ENCODE measurements at regions not wholly inside any gene's neighbourhood (a gene's known extent, or its start where the extent isn't known, plus 50 kb on each side); places are given as distances from the start of the nearest gene placed in this dataset.

GRCh38 chr3:150349314-150350097 lies 58.6 kb upstream of the TSC22D2 start:
- ChIA-PET CTCF (interaction anchor here (0.5 to 1.2 kb wide), 2 partner anchors 24 to 578 kb away, joined by 4 to 5 read pairs; no protein-coding TSS in a partner anchor), POLR2A (interaction anchor here (1.0 to 1.4 kb wide), 4 partner anchors 12 to 60 kb away, joined by 3 read pairs; no protein-coding TSS in a partner anchor), RAD21 (ENCODE audit: low non-redundant PET in 1 of 2, low total read pairs in 2 of 2, uncharacterized antibody in 2 of 2, unreplicated experiment in 2 of 2) (no interaction called here)
- H3K9ac ChIP-seq (ENCODE audit: low read length): peak overlapping the region; percentile 45; the same call in 1 of the 2 replicates
- H3K9me2 ChIP-seq (ENCODE audit: insufficient read depth): no peaks in the 10 kb centered on the region
- no peaks in the 10 kb centered on the region for H3K27me3 ChIP-seq (ENCODE audit: insufficient read depth, low read length)
- no peaks in the 10 kb centered on the region for H3K79me2 ChIP-seq (ENCODE audit: insufficient read depth, low read length)
- peak overlapping the region; percentile 69 for H3K4me2 ChIP-seq (ENCODE audit: low read length)
- peaks cover 45 to 61% of the 10 kb centered on the region in 2 experiments for H3K4me1 ChIP-seq (ENCODE audit: control insufficient read depth in 1 of 2, insufficient read depth in 2 of 2, low read length in 2 of 2)
- no peaks in the 10 kb centered on the region for H4K20me1 ChIP-seq (ENCODE audit: insufficient read depth)
- no peaks in the 10 kb centered on the region for H3K9me3 ChIP-seq (ENCODE audit: control insufficient read depth in 1 of 2, insufficient read depth in 1 of 2, low read depth in 1 of 2, low read length in 2 of 2)
- no peak overlapping the region for H3K4me3 ChIP-seq (replicated peaks in 1 of 2; ENCODE audit: low read depth in 1 of 2, low read length in 2 of 2)
- TF ChIP-seq RAD21 (IDR thresholded peaks at IDR 0.05; ENCODE audit: low read depth) (peak; percentile 33), ZNF274 (IDR thresholded peaks at IDR 0.05; ENCODE audit: low read depth, low read length) (no peak)
- H3K36me3 ChIP-seq (ENCODE audit: control insufficient read depth in 1 of 2, insufficient read depth in 2 of 2, low read length in 2 of 2): no peaks in the 10 kb centered on the region
- no TSS peak for BruUV-seq (replicated peaks)
- ATAC-seq (peak; percentile 41), DNase-seq (ENCODE audit: low read depth, low spot score) (no peak)
- intact Hi-C loops (cut with micrococcal nuclease): no loop called here
- no peak overlapping the region for H2AFZ ChIP-seq (ENCODE audit: low read depth, low read length, poor library complexity, severe bottlenecking)
- H3K27ac ChIP-seq (ENCODE audit: low read depth, low read length): no peak overlapping the region

GRCh38 chr3:150348500-150348899 lies 59.6 kb upstream of the TSC22D2 start:
- Histone ChIP-seq H3K36me3 (ENCODE audit: control insufficient read depth in 1 of 2, insufficient read depth in 2 of 2, low read length in 2 of 2) (no peaks in the 10 kb centered on the region), H3K79me2 (ENCODE audit: insufficient read depth, low read length) (no peaks in the 10 kb centered on the region), H3K27ac (ENCODE audit: low read depth, low read length) (peak overlapping the region; percentile 40; the same call in 1 of the 2 replicates), H3K4me1 (ENCODE audit: control insufficient read depth in 1 of 2, insufficient read depth in 2 of 2, low read length in 2 of 2) (peaks cover 55 to 71% of the 10 kb centered on the region in 2 experiments), H4K20me1 (ENCODE audit: insufficient read depth) (no peaks in the 10 kb centered on the region), H3K4me2 (ENCODE audit: low read length) (peak overlapping the region; percentile 69), H3K9me2 (ENCODE audit: insufficient read depth) (no peaks in the 10 kb centered on the region), H3K4me3 (replicated peaks in 1 of 2; ENCODE audit: low read depth in 1 of 2, low read length in 2 of 2) (peak overlapping the region in 1 of 2 experiments; percentile 41; a peak in 2 of 4 replicates), H2AFZ (ENCODE audit: low read depth, low read length, poor library complexity, severe bottlenecking) (peak overlapping the region; percentile 64), H3K9me3 (ENCODE audit: control insufficient read depth in 1 of 2, insufficient read depth in 1 of 2, low read depth in 1 of 2, low read length in 2 of 2) (no peaks in the 10 kb centered on the region), H3K9ac (ENCODE audit: low read length) (peak overlapping the region; percentile 45), H3K27me3 (ENCODE audit: insufficient read depth, low read length) (no peaks in the 10 kb centered on the region)
- DNase-seq (ENCODE audit: low read depth, low spot score): peak; percentile 71
- CTCF ChIA-PET: interaction anchor here (1.2 kb wide), 1 partner anchor 25 kb away, joined by 4 read pairs; no protein-coding TSS in a partner anchor
- POLR2A ChIA-PET: interaction anchor here (1.0 to 1.4 kb wide), 3 partner anchors 19 to 61 kb away, joined by 3 read pairs; no protein-coding TSS in a partner anchor
- ATAC-seq: peak; percentile 57
- no TSS peak for BruUV-seq (replicated peaks)
- RAD21 ChIA-PET (ENCODE audit: low non-redundant PET in 1 of 2, low total read pairs in 2 of 2, uncharacterized antibody in 2 of 2, unreplicated experiment in 2 of 2): no interaction called here
- intact Hi-C loops (cut with micrococcal nuclease): no loop called here
- TF ChIP-seq CBX3 (IDR thresholded peaks at IDR 0.05; ENCODE audit: low read depth) (peak; percentile 87), RAD21 (IDR thresholded peaks at IDR 0.05; ENCODE audit: low read depth) (peak; percentile 34; the same call in 1 of the 2 replicates), YY1 (IDR thresholded peaks at IDR 0.05; ENCODE audit: extremely low read depth, insufficient replicate concordance, low read depth, low read length) (peak; percentile 24), EZH2 (IDR thresholded peaks at IDR 0.05) (no peak), ZBTB33 (IDR thresholded peaks at IDR 0.05; ENCODE audit: extremely low read depth, insufficient replicate concordance, low read length) (no peak), CTCF (IDR thresholded peaks at IDR 0.05 in 2 of 3, conservative IDR thresholded peaks at IDR 0.05 in 1 of 3; ENCODE audit: borderline replicate concordance in 1 of 3, insufficient read depth in 1 of 3, low read depth in 2 of 3, low read length in 2 of 3) (no peak), ATF3 (IDR thresholded peaks at IDR 0.05) (peak; percentile 45; the same call in 1 of the 2 replicates), POLR2AphosphoS5 (IDR thresholded peaks at IDR 0.05; ENCODE audit: low read depth, low read length) (peak; percentile 64; the same call in 1 of the 2 replicates), ELF1 (IDR thresholded peaks at IDR 0.05; ENCODE audit: borderline replicate concordance, low read depth) (no peak; the same call in 1 of the 2 replicates), SIN3A (IDR thresholded peaks at IDR 0.05; ENCODE audit: low read depth) (peak; percentile 89), EGR1 (IDR thresholded peaks at IDR 0.05; ENCODE audit: low read depth) (no peak), FOSL1 (IDR thresholded peaks at IDR 0.05; ENCODE audit: low read depth) (peak; percentile 92)
- TF ChIP-seq, protein P1, sequence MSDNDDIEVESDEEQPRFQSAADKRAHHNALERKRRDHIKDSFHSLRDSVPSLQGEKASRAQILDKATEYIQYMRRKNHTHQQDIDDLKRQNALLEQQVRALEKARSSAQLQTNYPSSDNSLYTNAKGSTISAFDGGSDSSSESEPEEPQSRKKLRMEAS (IDR thresholded peaks at IDR 0.05): peak; percentile 61

Data from HCT116 (cell line).